ENCODE measurements at regions not wholly inside any gene's neighbourhood (a gene's known extent, or its start where the extent isn't known, plus 50 kb on each side); places are given as distances from the start of the nearest gene placed in this dataset.

DNA sequence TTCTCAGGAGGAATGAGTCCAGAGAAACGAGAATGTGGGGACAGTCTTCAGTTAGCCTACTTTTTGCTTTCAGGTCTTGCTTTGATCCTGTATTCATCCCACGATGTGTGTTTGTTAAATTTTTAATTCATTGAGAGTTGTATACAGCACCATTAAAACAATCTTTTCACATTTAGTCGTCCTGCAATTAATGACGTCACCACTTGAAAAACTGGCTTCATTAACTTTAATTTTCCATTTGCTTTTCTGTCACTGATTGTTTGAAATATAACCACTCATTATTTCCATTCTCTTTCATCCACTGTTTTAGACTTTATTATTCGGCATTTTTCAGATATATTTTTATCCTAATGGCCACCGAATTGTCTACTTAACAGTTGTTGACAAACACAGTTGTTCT lies 146.9 kb downstream of the TFEC start:
- TF ChIP-seq, protein P1, sequence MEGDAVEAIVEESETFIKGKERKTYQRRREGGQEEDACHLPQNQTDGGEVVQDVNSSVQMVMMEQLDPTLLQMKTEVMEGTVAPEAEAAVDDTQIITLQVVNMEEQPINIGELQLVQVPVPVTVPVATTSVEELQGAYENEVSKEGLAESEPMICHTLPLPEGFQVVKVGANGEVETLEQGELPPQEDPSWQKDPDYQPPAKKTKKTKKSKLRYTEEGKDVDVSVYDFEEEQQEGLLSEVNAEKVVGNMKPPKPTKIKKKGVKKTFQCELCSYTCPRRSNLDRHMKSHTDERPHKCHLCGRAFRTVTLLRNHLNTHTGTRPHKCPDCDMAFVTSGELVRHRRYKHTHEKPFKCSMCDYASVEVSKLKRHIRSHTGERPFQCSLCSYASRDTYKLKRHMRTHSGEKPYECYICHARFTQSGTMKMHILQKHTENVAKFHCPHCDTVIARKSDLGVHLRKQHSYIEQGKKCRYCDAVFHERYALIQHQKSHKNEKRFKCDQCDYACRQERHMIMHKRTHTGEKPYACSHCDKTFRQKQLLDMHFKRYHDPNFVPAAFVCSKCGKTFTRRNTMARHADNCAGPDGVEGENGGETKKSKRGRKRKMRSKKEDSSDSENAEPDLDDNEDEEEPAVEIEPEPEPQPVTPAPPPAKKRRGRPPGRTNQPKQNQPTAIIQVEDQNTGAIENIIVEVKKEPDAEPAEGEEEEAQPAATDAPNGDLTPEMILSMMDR (IDR thresholded peaks at IDR 0.05; ENCODE audit: insufficient read depth, low read length, poor library complexity, severe bottlenecking): no peak
- no peak for DNase-seq (ENCODE audit: low read depth)
- Histone ChIP-seq H3K4me3 (ENCODE audit: low read depth, low read length) (no peak overlapping the region), H3K27me3 (ENCODE audit: control insufficient read depth, insufficient read depth, low read length) (no peaks in the 10 kb centered on the region), H3K36me3 (ENCODE audit: control insufficient read depth, insufficient read depth, low read length) (no peaks in the 10 kb centered on the region)

DNA sequence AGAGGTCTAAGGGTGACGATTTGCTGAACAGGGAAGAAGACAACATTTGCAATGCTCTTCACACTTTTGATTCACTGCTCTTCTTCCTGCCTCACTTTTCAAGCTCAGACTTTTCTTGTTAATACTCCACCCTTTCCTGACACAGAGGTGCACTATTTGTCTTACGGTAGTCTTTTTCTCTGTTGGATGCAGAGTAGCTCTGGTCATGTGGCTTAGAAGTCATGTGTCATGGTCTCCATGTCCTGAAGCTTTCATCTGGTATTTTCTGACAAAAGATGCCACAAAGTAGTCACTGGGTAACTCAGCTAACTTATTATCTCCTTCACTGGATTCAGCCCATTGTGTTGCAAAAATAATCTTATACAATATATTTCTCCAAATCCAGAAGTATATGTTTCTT lies 149.1 kb downstream of the TFEC start:
- Histone ChIP-seq H3K4me3 (ENCODE audit: low read depth, low read length) (no peak overlapping the region), H3K27me3 (ENCODE audit: control insufficient read depth, insufficient read depth, low read length) (no peaks in the 10 kb centered on the region), H3K36me3 (ENCODE audit: control insufficient read depth, insufficient read depth, low read length) (no peaks in the 10 kb centered on the region)
- TF ChIP-seq, protein P1 (IDR thresholded peaks at IDR 0.05; ENCODE audit: insufficient read depth, low read length, poor library complexity, severe bottlenecking): no peak
- no peak for DNase-seq (ENCODE audit: low read depth)

DNA sequence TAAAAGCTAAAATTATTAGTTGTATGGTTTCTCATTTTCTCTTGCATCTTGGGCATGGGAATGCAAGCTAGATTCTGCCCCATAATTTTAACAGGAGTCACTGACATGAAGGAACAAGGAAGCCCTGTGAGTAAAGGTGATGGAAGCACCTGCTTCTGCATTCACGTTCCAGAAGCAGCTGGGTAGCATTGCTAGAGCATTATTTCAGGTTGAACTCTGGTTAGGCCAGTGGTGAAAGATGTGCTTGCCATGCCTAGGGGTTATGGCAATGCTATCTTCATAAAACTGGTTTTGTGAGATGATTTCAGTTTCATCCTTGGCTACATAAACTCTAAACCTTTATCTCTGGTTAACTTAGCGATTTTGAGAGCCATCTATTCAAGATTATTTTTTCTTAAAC lies 151.4 kb downstream of the TFEC start:
- DNase-seq (ENCODE audit: low read depth): no peak
- no peaks in the 10 kb centered on the region for H3K36me3 ChIP-seq (ENCODE audit: control insufficient read depth, insufficient read depth, low read length)
- no peak overlapping the region for H3K4me3 ChIP-seq (ENCODE audit: low read depth, low read length)
- TF ChIP-seq, protein P1 (IDR thresholded peaks at IDR 0.05; ENCODE audit: insufficient read depth, low read length, poor library complexity, severe bottlenecking): no peak
- no peaks in the 10 kb centered on the region for H3K27me3 ChIP-seq (ENCODE audit: control insufficient read depth, insufficient read depth, low read length)

DNA sequence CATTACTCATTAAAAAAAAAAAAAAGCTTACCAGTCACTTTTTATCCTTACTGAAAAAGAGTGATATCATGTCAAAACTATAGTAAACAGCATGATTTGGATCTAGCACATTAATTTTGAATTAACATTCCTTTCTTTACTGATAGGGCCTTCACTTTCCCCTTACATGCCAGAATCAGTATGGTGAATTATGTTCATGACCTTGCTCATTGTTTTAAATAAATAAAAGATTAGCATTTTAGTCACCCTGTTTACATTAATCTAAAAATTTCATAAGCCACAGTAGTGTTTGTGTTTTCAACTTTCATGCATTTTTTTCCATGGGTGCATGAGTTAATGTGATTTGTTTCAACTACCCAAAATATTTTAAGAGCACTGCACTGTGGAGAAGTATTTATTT lies 160.8 kb downstream of the TFEC start:
- DNase-seq (ENCODE audit: low read depth): no peak
- no peak overlapping the region for H3K4me3 ChIP-seq (ENCODE audit: low read depth, low read length)
- H3K27me3 ChIP-seq (ENCODE audit: control insufficient read depth, insufficient read depth, low read length): no peaks in the 10 kb centered on the region
- no peaks in the 10 kb centered on the region for H3K36me3 ChIP-seq (ENCODE audit: control insufficient read depth, insufficient read depth, low read length)
- TF ChIP-seq, protein P1 (IDR thresholded peaks at IDR 0.05; ENCODE audit: insufficient read depth, low read length, poor library complexity, severe bottlenecking): no peak

DNA sequence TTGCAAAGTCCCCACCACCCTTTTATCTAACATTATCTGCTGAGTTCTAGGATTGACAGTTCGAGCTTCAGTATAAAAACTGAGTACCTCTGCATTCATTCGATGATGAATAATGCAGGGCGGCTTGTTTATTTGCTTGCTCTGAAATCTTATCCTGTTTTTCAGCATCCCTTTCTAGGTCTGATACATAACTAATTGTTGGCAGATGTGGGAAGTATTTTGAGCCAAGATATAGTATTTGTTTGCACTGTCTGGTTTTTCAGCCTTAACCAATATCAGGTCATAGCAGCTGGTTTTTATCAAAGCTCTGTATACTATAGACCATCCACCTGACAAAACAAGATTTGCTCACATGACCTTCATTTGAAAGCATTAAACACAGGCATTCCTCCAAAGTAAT lies 161.4 kb downstream of the TFEC start:
- H3K4me3 ChIP-seq (ENCODE audit: low read depth, low read length): no peak overlapping the region
- no peaks in the 10 kb centered on the region for H3K36me3 ChIP-seq (ENCODE audit: control insufficient read depth, insufficient read depth, low read length)
- no peak for DNase-seq (ENCODE audit: low read depth)
- TF ChIP-seq, protein P1 (IDR thresholded peaks at IDR 0.05; ENCODE audit: insufficient read depth, low read length, poor library complexity, severe bottlenecking): no peak
- no peaks in the 10 kb centered on the region for H3K27me3 ChIP-seq (ENCODE audit: control insufficient read depth, insufficient read depth, low read length)

DNA sequence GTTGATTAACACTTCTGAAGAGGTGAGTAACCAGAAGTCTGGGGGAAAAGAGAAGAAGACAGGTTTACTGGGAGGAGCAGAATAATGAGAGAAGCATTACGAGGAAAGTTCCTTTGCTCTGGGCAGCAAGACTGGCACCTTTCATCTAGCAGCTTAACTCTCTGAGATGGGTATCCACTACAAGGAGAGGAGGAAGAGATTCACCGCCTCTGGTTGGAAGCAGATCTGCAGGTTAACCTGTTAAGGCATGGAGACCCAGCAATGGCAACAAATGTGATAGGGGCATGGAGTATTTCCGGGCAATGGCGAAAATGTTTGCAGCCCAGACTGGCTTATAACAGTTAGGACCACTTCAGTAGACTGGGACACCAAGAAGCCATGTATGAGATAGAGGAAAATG lies 162.2 kb downstream of the TFEC start:
- Histone ChIP-seq H3K36me3 (ENCODE audit: control insufficient read depth, insufficient read depth, low read length) (no peaks in the 10 kb centered on the region), H3K4me3 (ENCODE audit: low read depth, low read length) (no peak overlapping the region), H3K27me3 (ENCODE audit: control insufficient read depth, insufficient read depth, low read length) (no peaks in the 10 kb centered on the region)
- TF ChIP-seq, protein P1 (IDR thresholded peaks at IDR 0.05; ENCODE audit: insufficient read depth, low read length, poor library complexity, severe bottlenecking): no peak
- no peak for DNase-seq (ENCODE audit: low read depth)
